ENCODE measurements at regions not wholly inside any gene's neighbourhood (a gene's known extent, or its start where the extent isn't known, plus 50 kb on each side); places are given as distances from the start of the nearest gene placed in this dataset.

GRCh38 chr22:17318817-17319216 is 50.4 kb upstream of the CECR2 start:
- Histone ChIP-seq H3K4me1 (replicated peaks in 1 of 4; ENCODE audit: control insufficient read depth in 3 of 4, insufficient read depth in 4 of 4, low read length in 3 of 4) (no peaks in the 10 kb centered on the region), H2AK5ac (ENCODE audit: low read depth, low read length) (no peak overlapping the region), H2BK5ac (ENCODE audit: low read depth, low read length) (no peak overlapping the region), H3K14ac (ENCODE audit: insufficient read length) (no peak overlapping the region), H3K27ac (ENCODE audit: low read depth, low read length) (no peak overlapping the region), H2BK20ac (ENCODE audit: low read length) (peak overlapping the region; percentile 77; the same call in 1 of the 2 replicates), H4K20me1 (replicated peaks in 1 of 2; ENCODE audit: control insufficient read depth in 1 of 2, insufficient read depth in 2 of 2, low read length in 2 of 2) (no peaks in the 10 kb centered on the region), H3K27me3 (replicated peaks in 1 of 4; ENCODE audit: control insufficient read depth in 3 of 4, extremely low read depth in 1 of 4, insufficient read depth in 3 of 4, low read length in 3 of 4) (no peaks in the 10 kb centered on the region; a peak in 1 of 7 replicates), H3K4ac (replicated peaks; ENCODE audit: insufficient read length, low read depth, low read length) (no peak overlapping the region), H4K91ac (replicated peaks; ENCODE audit: insufficient read length, low read length) (no peak overlapping the region), H3K9me3 (ENCODE audit: insufficient read depth in 2 of 2, low read depth in 1 of 2, low read length in 1 of 2) (no peaks in the 10 kb centered on the region), H3K18ac (ENCODE audit: extremely low read depth, low read length) (no peak overlapping the region), H3K79me1 (ENCODE audit: low read depth, low read length) (no peaks in the 10 kb centered on the region), H2BK120ac (replicated peaks; ENCODE audit: low read depth, low read length) (no peak overlapping the region), H4K8ac (ENCODE audit: extremely low read depth, insufficient read depth, low read length) (no peak overlapping the region), H3K56ac (replicated peaks; ENCODE audit: insufficient read length, low read depth, low read length) (no peak overlapping the region), H3K79me2 (ENCODE audit: control insufficient read depth in 1 of 2, insufficient read depth in 2 of 2, low read length in 2 of 2) (no peaks in the 10 kb centered on the region), H3K23ac (ENCODE audit: insufficient read length) (no peak overlapping the region), H2AFZ (ENCODE audit: low read length) (peak overlapping the region; percentile 54; the same call in 1 of the 2 replicates), H2BK12ac (ENCODE audit: low read depth, low read length) (peak overlapping the region; percentile 60; the same call in 1 of the 2 replicates), H3K36me3 (ENCODE audit: control insufficient read depth in 2 of 4, insufficient read depth in 4 of 4, low read length in 3 of 4) (no peaks in the 10 kb centered on the region), H3K9ac (replicated peaks in 1 of 4; ENCODE audit: extremely low read depth in 1 of 4, low read depth in 3 of 4, low read length in 3 of 4) (no peak overlapping the region), H3K4me3 (ENCODE audit: extremely low read depth in 1 of 4, insufficient read depth in 2 of 4, low read depth in 3 of 4, low read length in 4 of 4) (no peak overlapping the region), H3K23me2 (ENCODE audit: low read depth, low read length) (no peaks in the 10 kb centered on the region), H4K5ac (ENCODE audit: insufficient read length, low read depth, low read length) (no peak overlapping the region), H2BK15ac (ENCODE audit: low read length) (peak overlapping the region; percentile 88; the same call in 1 of the 2 replicates), H3K4me2 (ENCODE audit: insufficient read depth in 1 of 2, low read depth in 2 of 2, low read length in 2 of 2) (no peak overlapping the region)
- ChIA-PET POLR2A (ENCODE audit: partially characterized antibody) (interaction anchor here (1.2 kb wide), 1 partner anchor 14 kb away, joined by 3 read pairs; no protein-coding TSS in a partner anchor), CTCF (ENCODE audit: partially characterized antibody) (interaction anchor here (1.1 kb wide), 2 partner anchors 9 to 152 kb away, joined by 3 read pairs; no protein-coding TSS in a partner anchor)
- no peak for TF ChIP-seq SIX5 (IDR thresholded peaks at IDR 0.05; ENCODE audit: low read depth, low read length)
- TF ChIP-seq BCL11A (IDR thresholded peaks at IDR 0.05; ENCODE audit: low read depth in 2 of 2, low read length in 2 of 2): no peak
- no peak for TF ChIP-seq RXRA (IDR thresholded peaks at IDR 0.05; ENCODE audit: insufficient read depth, low read depth, low read length)
- no peak for TF ChIP-seq FOSL1 (IDR thresholded peaks at IDR 0.05; ENCODE audit: insufficient read depth, low read depth, low read length)
- no peak for TF ChIP-seq JUN (IDR thresholded peaks at IDR 0.05; ENCODE audit: low read depth, low read length)
- no peak for TF ChIP-seq E2F6 (IDR thresholded peaks at IDR 0.05)
- TF ChIP-seq TBP (IDR thresholded peaks at IDR 0.05; ENCODE audit: low read depth, low read length): no peak
- no peak for TF ChIP-seq CBX5 (IDR thresholded peaks at IDR 0.05; ENCODE audit: low read depth, low read length)
- TF ChIP-seq CREB1 (IDR thresholded peaks at IDR 0.05): no peak
- no peak for TF ChIP-seq POLR2A (IDR thresholded peaks at IDR 0.05; ENCODE audit: control extremely low read depth in 1 of 2, low read depth in 2 of 2, low read length in 2 of 2)
- TF ChIP-seq TAF1 (IDR thresholded peaks at IDR 0.05; ENCODE audit: low read depth, low read length): no peak
- no peak for DNase-seq (ENCODE audit: low read depth in 1 of 2, low spot score in 2 of 2)
- 83% methylated on average over 3 of the region's 3 CpGs; no CpG with 5 or more reads in 1 of the 2 experiments for WGBS, 2 experiments (ENCODE audit: extremely low coverage in 1 of 2, insufficient coverage in 1 of 2, insufficient read length in 1 of 2, insufficient replicate concordance in 2 of 2, low coverage in 1 of 2, low lambda C conversion rate in 2 of 2, missing lambda C conversion rate in 1 of 2)
- no peak for FAIRE-seq

All from H1 (cell line).